ENCODE measurements at regions not wholly inside any gene's neighbourhood (a gene's known extent, or its start where the extent isn't known, plus 50 kb on each side); places are given as distances from the start of the nearest gene placed in this dataset.
A peak's percentile ranks its signal among the peaks of the same experiment; 100 is the strongest.

DNA sequence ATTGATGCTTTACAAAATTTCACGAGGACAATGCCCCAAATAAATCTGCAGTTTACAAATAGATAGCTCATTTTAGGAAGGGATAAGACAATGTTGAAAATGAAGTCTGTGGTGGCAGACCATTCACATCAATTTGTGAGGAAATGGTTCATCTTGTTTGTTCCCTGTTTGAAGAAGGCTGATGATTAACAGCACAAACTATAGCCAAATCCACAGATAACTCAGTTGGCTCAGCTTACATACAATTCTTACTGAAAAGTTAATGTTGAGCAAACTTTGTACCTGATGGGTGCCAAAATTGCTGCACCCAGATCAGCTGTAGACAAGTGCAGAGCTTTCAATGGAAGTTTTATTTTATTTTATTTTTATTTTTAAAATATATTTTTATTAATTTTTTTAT is 763.9 kb downstream of the DOK5 start:
- TF ChIP-seq, protein P1, sequence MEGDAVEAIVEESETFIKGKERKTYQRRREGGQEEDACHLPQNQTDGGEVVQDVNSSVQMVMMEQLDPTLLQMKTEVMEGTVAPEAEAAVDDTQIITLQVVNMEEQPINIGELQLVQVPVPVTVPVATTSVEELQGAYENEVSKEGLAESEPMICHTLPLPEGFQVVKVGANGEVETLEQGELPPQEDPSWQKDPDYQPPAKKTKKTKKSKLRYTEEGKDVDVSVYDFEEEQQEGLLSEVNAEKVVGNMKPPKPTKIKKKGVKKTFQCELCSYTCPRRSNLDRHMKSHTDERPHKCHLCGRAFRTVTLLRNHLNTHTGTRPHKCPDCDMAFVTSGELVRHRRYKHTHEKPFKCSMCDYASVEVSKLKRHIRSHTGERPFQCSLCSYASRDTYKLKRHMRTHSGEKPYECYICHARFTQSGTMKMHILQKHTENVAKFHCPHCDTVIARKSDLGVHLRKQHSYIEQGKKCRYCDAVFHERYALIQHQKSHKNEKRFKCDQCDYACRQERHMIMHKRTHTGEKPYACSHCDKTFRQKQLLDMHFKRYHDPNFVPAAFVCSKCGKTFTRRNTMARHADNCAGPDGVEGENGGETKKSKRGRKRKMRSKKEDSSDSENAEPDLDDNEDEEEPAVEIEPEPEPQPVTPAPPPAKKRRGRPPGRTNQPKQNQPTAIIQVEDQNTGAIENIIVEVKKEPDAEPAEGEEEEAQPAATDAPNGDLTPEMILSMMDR (IDR thresholded peaks at IDR 0.05) = no peak
- DNase-seq (ENCODE audit: low spot score) = no peak
- no peak for ATAC-seq (ENCODE audit: low FRiP score)

DNA sequence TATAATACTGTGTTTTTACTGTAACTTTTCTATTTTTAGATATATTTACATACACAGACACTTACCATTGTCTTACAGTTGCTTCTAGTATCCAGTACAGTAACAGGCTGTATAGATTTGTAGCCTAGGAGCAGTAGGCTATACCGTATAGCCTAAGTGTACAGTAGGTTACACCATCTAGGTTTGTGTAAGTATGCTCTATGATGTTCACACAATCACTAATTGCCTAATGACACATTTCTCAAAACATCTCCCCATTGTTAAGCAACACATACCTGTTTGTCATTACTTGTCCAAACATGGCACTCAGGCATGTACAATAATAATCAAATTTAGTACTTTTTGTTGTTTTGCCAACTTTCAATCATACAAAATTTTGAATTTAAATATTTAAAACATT is 757.3 kb downstream of the DOK5 start:
- DNase-seq (ENCODE audit: low spot score) = no peak
- ATAC-seq (ENCODE audit: low FRiP score) = no peak
- TF ChIP-seq, protein P1 (IDR thresholded peaks at IDR 0.05) = no peak

DNA sequence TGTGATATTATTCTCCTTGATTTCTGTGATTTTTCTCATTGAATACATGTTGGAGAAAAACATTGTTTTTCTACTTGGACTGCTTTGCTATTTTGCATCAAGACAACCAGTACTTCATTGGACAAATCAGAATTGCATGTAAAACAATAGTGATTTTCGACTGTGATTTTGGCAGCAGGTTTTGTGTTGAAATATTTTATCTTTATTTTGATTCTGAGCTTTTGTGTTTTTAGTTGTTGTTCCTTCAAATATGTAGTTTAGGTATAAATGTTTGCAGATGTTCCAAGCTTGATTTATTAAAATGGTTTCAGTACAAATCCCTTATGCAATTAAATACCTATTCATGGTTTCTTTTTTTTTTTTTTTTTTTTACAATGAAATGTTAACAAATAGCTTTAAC is 754.1 kb downstream of the DOK5 start:
- no peak for DNase-seq (ENCODE audit: low spot score)
- TF ChIP-seq, protein P1 (IDR thresholded peaks at IDR 0.05) = no peak
- ATAC-seq (ENCODE audit: low FRiP score) = no peak

DNA sequence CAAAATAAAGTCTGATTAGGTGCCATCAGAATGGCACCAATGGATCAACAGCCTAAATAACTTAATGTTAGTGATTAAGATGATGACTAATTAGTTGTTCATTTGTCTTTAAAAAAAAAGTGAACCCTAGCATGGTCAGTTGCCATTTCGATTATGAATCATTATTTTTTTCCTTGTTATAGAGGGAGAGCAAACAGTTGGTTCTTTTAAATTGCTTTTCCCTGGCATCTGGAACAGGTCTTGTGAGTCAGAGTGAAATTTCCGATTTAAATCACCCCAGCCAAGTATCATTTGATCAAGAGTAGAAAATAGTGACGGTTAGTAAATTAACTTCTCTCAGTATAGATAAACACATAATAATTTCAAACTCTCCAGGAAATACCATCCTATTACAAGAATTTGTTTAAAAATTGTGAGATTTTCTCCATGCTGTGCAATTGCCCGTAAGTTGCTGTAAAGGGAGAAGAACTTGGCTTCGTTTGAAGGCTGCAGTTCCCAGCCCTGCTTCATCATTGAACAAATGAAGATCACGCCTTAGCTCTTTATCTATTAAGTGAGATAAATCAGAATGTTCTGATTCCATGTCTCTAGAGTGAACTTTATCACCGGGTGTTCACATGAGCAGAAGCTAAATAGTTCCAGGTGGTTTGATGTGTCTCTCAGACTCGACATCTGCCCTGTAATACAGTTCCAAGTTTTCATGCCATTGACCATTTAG is 741.3 kb downstream of the DOK5 start:
- DNase-seq (ENCODE audit: low spot score) = no peak
- TF ChIP-seq, protein P1 (IDR thresholded peaks at IDR 0.05) = no peak

DNA sequence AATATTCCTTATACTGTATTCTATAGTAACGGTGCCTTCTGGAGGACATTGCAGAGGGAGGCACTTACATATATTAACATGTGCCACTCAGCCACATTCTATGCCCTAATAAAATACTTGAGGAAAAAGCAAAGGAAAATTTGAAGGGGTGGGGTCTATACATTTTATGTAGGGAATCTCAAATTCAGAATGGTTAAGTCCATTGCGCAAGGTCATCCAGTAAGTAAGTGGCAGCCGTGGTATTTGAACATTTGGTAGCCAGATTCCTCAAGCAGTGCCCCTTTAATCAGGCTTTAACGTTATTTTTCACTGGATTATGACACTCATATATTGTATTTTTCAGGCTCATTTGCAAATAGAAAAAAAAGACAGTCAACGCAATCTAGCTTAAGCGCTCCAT is 738.3 kb downstream of the DOK5 start:
- TF ChIP-seq, protein P1 (IDR thresholded peaks at IDR 0.05) = no peak
- ATAC-seq (ENCODE audit: low FRiP score) = no peak
- no peak for DNase-seq (ENCODE audit: low spot score)

More for the DNA sequence above, 741.3 kb downstream of the DOK5 start:
- ATAC-seq (ENCODE audit: low FRiP score) = peak; percentile 91

DNA sequence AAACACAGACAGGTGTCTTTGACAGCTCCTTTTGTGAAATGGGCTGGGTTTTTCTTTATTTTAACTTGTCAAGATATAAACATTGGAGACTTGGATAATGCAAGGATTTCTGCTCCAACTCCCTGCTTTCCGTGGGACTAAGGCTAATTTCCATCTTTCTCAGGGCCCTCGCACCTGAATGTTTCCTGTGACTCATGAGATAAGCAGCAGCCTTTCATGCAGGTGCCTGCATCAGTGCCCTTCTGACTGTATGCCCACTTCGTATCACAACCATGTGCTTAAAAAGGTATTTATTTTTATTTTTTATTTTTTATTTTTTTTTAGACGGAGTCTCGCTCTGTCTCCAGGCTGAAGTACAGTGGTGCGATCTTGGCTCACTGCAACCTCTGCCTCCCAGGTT is 736.1 kb downstream of the DOK5 start:
- ATAC-seq (ENCODE audit: low FRiP score) = no peak
- TF ChIP-seq, protein P1 (IDR thresholded peaks at IDR 0.05) = no peak
- no peak for DNase-seq (ENCODE audit: low spot score)

DNA sequence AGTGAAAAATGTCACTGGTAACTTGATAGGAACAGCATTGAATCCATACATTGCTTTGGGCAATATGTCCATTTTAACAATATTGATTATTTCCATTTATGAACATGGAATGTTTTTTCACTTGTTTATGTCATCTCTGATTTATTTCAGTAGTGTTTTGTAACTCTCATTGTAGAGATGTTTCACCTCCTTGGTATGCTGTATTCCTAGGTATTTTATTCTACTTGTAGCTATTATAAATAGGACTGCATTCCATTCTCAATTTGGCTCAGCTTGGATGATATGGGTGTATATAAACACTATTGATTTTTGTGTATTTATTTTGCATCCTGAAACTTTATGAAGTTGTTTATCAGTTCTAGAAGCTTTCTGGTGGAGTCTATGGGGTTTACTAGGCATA is 730.3 kb downstream of the DOK5 start:
- DNase-seq (ENCODE audit: low spot score) (no peak), ATAC-seq (ENCODE audit: low FRiP score) (no peak)
- TF ChIP-seq, protein P1 (IDR thresholded peaks at IDR 0.05) = no peak

All from omental fat pad (tissue), 3 donors.